ENCODE measurements at regions not wholly inside any gene's neighbourhood (a gene's known extent, or its start where the extent isn't known, plus 50 kb on each side); places are given as distances from the start of the nearest gene placed in this dataset.

- intact Hi-C loops (cut with micrococcal nuclease; ENCODE audit: unreplicated experiment), result loop anchor here (1.0 to 5.0 kb wide), 4 partner anchors 41 to 372 kb away; no protein-coding TSS in a partner anchor
- H3K79me2 ChIP-seq (ENCODE audit: control insufficient read depth, insufficient read depth, low read length), result no peaks in the 10 kb centered on the region; the same call in 1 of the 2 replicates
- TF ChIP-seq MXI1 (IDR thresholded peaks at IDR 0.05; ENCODE audit: low read depth, low read length) (no peak), PAX5 (IDR thresholded peaks at IDR 0.05; ENCODE audit: borderline replicate concordance, low read depth, low read length) (no peak), SMARCA5 (IDR thresholded peaks at IDR 0.05) (peak; percentile 56; the same call in 1 of the 2 replicates), NFIC (IDR thresholded peaks at IDR 0.05; ENCODE audit: low read depth, low read length) (0 out of 2 replicates have a peak, but pooled peaks have one; percentile 34), MEF2B (IDR thresholded peaks at IDR 0.05; ENCODE audit: partially characterized antibody, poor library complexity, severe bottlenecking) (no peak), TARDBP (IDR thresholded peaks at IDR 0.05; ENCODE audit: borderline replicate concordance) (no peak), ZNF217 (IDR thresholded peaks at IDR 0.05) (peak; percentile 59; the same call in 1 of the 2 replicates), STAT3 (IDR thresholded peaks at IDR 0.05; ENCODE audit: low read depth, low read length) (no peak), PML (IDR thresholded peaks at IDR 0.05; ENCODE audit: low read length) (peak; percentile 6; the same call in 1 of the 2 replicates)
- peak overlapping the region; percentile 32 for H3K4me2 ChIP-seq (ENCODE audit: control insufficient read depth, insufficient read depth)
- FAIRE-seq, result no peak
- H3K36me3 ChIP-seq (ENCODE audit: control insufficient read depth in 2 of 2, insufficient read depth in 2 of 2, low read length in 1 of 2), result no peaks in the 10 kb centered on the region
- H3K4me3 ChIP-seq, result no peak overlapping the region
- H3K9ac ChIP-seq (ENCODE audit: control insufficient read depth, insufficient read depth, low read length), result peak overlapping the region; percentile 45
- H4K20me1 ChIP-seq (ENCODE audit: control insufficient read depth, insufficient read depth), result no peaks in the 10 kb centered on the region
- ChIA-PET CTCF (interaction anchor here (1.0 to 2.7 kb wide), 12 partner anchors 21 to 232 kb away, joined by 3 to 10 read pairs (median 4); no protein-coding TSS in a partner anchor), POLR2A (interaction anchor here (0.9 to 4.3 kb wide), 12 partner anchors 20 to 266 kb away, joined by 3 to 40 read pairs (median 4); partner anchors contain the start of gene BTG1), SMC1A (ENCODE audit: uncharacterized antibody, unreplicated experiment) (interaction anchor here (0.6 to 11.7 kb wide), 46 partner anchors 10 to 775 kb away, joined by 3 to 145 read pairs (median 5); partner anchors contain the start of gene BTG1), RAD21 (ENCODE audit: unreplicated experiment) (interaction anchor here (0.6 to 5.7 kb wide), 38 partner anchors 25 to 626 kb away, joined by 3 to 71 read pairs (median 5); partner anchors contain the start of gene BTG1)
- H3K27ac ChIP-seq (ENCODE audit: control insufficient read depth, insufficient read depth), result peak overlapping the region; percentile 98
- peak; percentile 11 for ATAC-seq
- H2AFZ ChIP-seq (ENCODE audit: control insufficient read depth, low read depth, low read length), result no peak overlapping the region; the same call in 1 of the 2 replicates
- H3K9me3 ChIP-seq (replicated peaks; ENCODE audit: control insufficient read depth, insufficient read depth, low read length), result no peaks in the 10 kb centered on the region; the same call in 1 of the 3 replicates
- H3K27me3 ChIP-seq (replicated peaks in 1 of 2; ENCODE audit: control insufficient read depth in 2 of 2, insufficient read depth in 2 of 2, low read length in 1 of 2), result no peaks in the 10 kb centered on the region
- no peak for DNase-seq (ENCODE audit: low read depth, low spot score)
- in situ Hi-C loops (cut with MboI), result loop anchor here (5.0 kb wide), 1 partner anchor 257 kb away; the partner anchor contains the start of gene BTG1
- peaks cover 65% of the 10 kb centered on the region for H3K4me1 ChIP-seq (ENCODE audit: control insufficient read depth, insufficient read depth, low read length)
- no TSS peak for BruUV-seq (replicated peaks)
- 44% methylated on average over 1 of the region's 1 CpG for WGBS (ENCODE audit: insufficient coverage, insufficient replicate concordance, low lambda C conversion rate, missing lambda C conversion rate)
Observed at GRCh38 chr12:92404259-92404894, 258.7 kb upstream of the BTG1 start.

All from GM12878 (cell line).